ENCODE measurements at regions not wholly inside any gene's neighbourhood (a gene's known extent, or its start where the extent isn't known, plus 50 kb on each side); places are given as distances from the start of the nearest gene placed in this dataset.

- TF ChIP-seq POLR2AphosphoS5 (IDR thresholded peaks at IDR 0.05) (no peak), CTCF (IDR thresholded peaks at IDR 0.05) (no peak), POLR2A (IDR thresholded peaks at IDR 0.05; ENCODE audit: low read depth) (no peak)
These were observed 149.8 kb downstream of the LSMEM1 start for GRCh38 chr7:112630565-112630964.
